Ascending aorta (tissue), 2 donors: ENCODE measurements at regions not wholly inside any gene's neighbourhood (a gene's known extent, or its start where the extent isn't known, plus 50 kb on each side); places are given as distances from the start of the nearest gene placed in this dataset.

ENCODE experiments used
- DNase-seq, 2 donors: peaks; one replicate each; pipeline ENCODE4 v3.0.0-alpha.2; 2019; ENCODE audit warnings: low spot score in 2 of 2
- H3K27ac ChIP-seq, 2 donors: fragments of 200-600 bp; sonication (generic); one replicate each; pipeline ENCODE4 v1.5.1; 2016 to 2017; ENCODE audit warnings: mild to moderate bottlenecking in 1 of 2
- H3K27me3 ChIP-seq: fragments of 200-600 bp; sonication (generic); one replicate; pipeline ENCODE4 v1.5.1; 2017
- H3K36me3 ChIP-seq, 2 donors: fragments of 200-600 bp; sonication (generic); one replicate each; pipeline ENCODE4 v1.5.1; 2016
- H3K4me1 ChIP-seq, 2 donors: fragments of 200-600 bp; sonication (generic); one replicate each; pipeline ENCODE4 v1.5.1; 2016 to 2017; ENCODE audit warnings: mild to moderate bottlenecking in 1 of 2
- H3K4me3 ChIP-seq, 2 donors: fragments of 200-600 bp; sonication (generic); one replicate each; pipeline ENCODE4 v1.5.1; 2016 to 2017; ENCODE audit warnings: mild to moderate bottlenecking in 1 of 2
- H3K9me3 ChIP-seq, 2 donors: fragments of 200-600 bp; sonication (generic); one replicate each; pipeline ENCODE4 v1.5.1; 2016
- CTCF ChIP-seq, 3 experiments: fragments of 200-600 bp in 2 of 3; fragments of 450-650 bp in 1 of 3; sonication (generic) in 2 of 3; IDR thresholded peaks; one replicate each; pipeline ENCODE4 v1.5.1; 2016 to 2019; ENCODE audit warnings: antibody characterized with exemption in 3 of 3, mild to moderate bottlenecking in 1 of 3, moderate library complexity in 1 of 3
- intact Hi-C: fragments of 100-400 bp; cut with DNase I; formaldehyde crosslinking; loops from one replicate; pipeline ENCODE4 v1.15.1; 2023

- no peak overlapping the region for H3K4me3 ChIP-seq
- H3K27me3 ChIP-seq, result no peaks in the 10 kb centered on the region
- no peaks in the 10 kb centered on the region for H3K9me3 ChIP-seq
- H3K36me3 ChIP-seq, result no peaks in the 10 kb centered on the region
- intact Hi-C loops, result no loop called here
- no peak for DNase-seq
- no peak overlapping the region for H3K27ac ChIP-seq
- no peaks in the 10 kb centered on the region for H3K4me1 ChIP-seq
- no peak for TF ChIP-seq CTCF (IDR thresholded peaks at IDR 0.05)
Observed at GRCh38 chr4:29565256-29565655, 1154.9 kb upstream of the PCDH7 start.

- Histone ChIP-seq H3K27me3 (no peaks in the 10 kb centered on the region), H3K36me3 (no peaks in the 10 kb centered on the region), H3K4me1 (no peaks in the 10 kb centered on the region), H3K4me3 (no peak overlapping the region), H3K9me3 (no peaks in the 10 kb centered on the region), H3K27ac (no peak overlapping the region)
- DNase-seq, result no peak
- intact Hi-C loops, result no loop called here
- no peak for TF ChIP-seq CTCF (IDR thresholded peaks at IDR 0.05)
Observed at GRCh38 chr4:29566371-29566770, 1153.8 kb upstream of the PCDH7 start.

GRCh38 chr4:29571322-29571721 lies 1148.8 kb upstream of the PCDH7 start:
- no peak for TF ChIP-seq CTCF (IDR thresholded peaks at IDR 0.05)
- Histone ChIP-seq H3K27me3 (no peaks in the 10 kb centered on the region), H3K36me3 (no peaks in the 10 kb centered on the region), H3K4me1 (no peaks in the 10 kb centered on the region), H3K27ac (no peak overlapping the region), H3K9me3 (no peaks in the 10 kb centered on the region), H3K4me3 (no peak overlapping the region)
- no peak for DNase-seq
- intact Hi-C loops, result no loop called here

- Histone ChIP-seq H3K9me3 (no peaks in the 10 kb centered on the region), H3K27me3 (no peaks in the 10 kb centered on the region), H3K4me3 (no peak overlapping the region), H3K4me1 (no peaks in the 10 kb centered on the region), H3K36me3 (no peaks in the 10 kb centered on the region), H3K27ac (no peak overlapping the region)
- DNase-seq, result no peak
- intact Hi-C loops, result no loop called here
- TF ChIP-seq CTCF (IDR thresholded peaks at IDR 0.05), result no peak
Observed at GRCh38 chr4:29578329-29578728, 1141.8 kb upstream of the PCDH7 start.

- no peaks in the 10 kb centered on the region for H3K4me1 ChIP-seq
- H3K9me3 ChIP-seq, result no peaks in the 10 kb centered on the region
- intact Hi-C loops, result no loop called here
- H3K4me3 ChIP-seq, result no peak overlapping the region
- H3K27ac ChIP-seq, result no peak overlapping the region
- H3K36me3 ChIP-seq, result no peaks in the 10 kb centered on the region
- DNase-seq, result no peak
- no peaks in the 10 kb centered on the region for H3K27me3 ChIP-seq
- TF ChIP-seq CTCF (IDR thresholded peaks at IDR 0.05), result no peak
Observed at GRCh38 chr4:29581457-29581856, 1138.7 kb upstream of the PCDH7 start.

GRCh38 chr4:29588617-29589016 lies 1131.6 kb upstream of the PCDH7 start:
- H3K27ac ChIP-seq, result no peak overlapping the region
- H3K4me1 ChIP-seq, result no peaks in the 10 kb centered on the region
- no peak overlapping the region for H3K4me3 ChIP-seq
- H3K9me3 ChIP-seq, result no peaks in the 10 kb centered on the region
- H3K27me3 ChIP-seq, result no peaks in the 10 kb centered on the region
- H3K36me3 ChIP-seq, result no peaks in the 10 kb centered on the region
- TF ChIP-seq CTCF (IDR thresholded peaks at IDR 0.05), result no peak
- intact Hi-C loops, result no loop called here
- no peak for DNase-seq
